Neural cell (in vitro differentiated cells): ENCODE measurements at regions not wholly inside any gene's neighbourhood (a gene's known extent, or its start where the extent isn't known, plus 50 kb on each side); places are given as distances from the start of the nearest gene placed in this dataset.

ENCODE experiments used
- EP300 ChIP-seq: fragments of 450-650 bp; conservative IDR thresholded peaks from 2 replicates; pipeline ENCODE4 v1.6.1; 2014; ENCODE audit warnings: antibody characterized with exemption, mild to moderate bottlenecking, moderate library complexity; ENCODE audit not compliant: poor library complexity, severe bottlenecking
- EZH2 ChIP-seq: fragments of 200-600, 300-800 bp; shearing (Covaris generic), sonication (generic); IDR thresholded peaks from 2 replicates; pipeline ENCODE4 v1.6.1; 2014; ENCODE audit warnings: antibody characterized with exemption, low read length, borderline replicate concordance, mild to moderate bottlenecking; ENCODE audit not compliant: insufficient read depth, poor library complexity, severe bottlenecking
- MXI1 ChIP-seq: fragments of 450-650 bp; conservative IDR thresholded peaks from 2 replicates; pipeline ENCODE4 v1.6.1; 2014; ENCODE audit warnings: antibody characterized with exemption, mild to moderate bottlenecking; ENCODE audit not compliant: poor library complexity, severe bottlenecking
- POLR2AphosphoS5 ChIP-seq: IDR thresholded peaks from 2 replicates; pipeline ENCODE4 v1.6.1; 2012
- RAD21 ChIP-seq: fragments of 450-650 bp; conservative IDR thresholded peaks from 2 replicates; pipeline ENCODE4 v1.6.1; 2014; ENCODE audit warnings: antibody characterized with exemption, mild to moderate bottlenecking, moderate library complexity
- TAF1 ChIP-seq: IDR thresholded peaks from 2 replicates; pipeline ENCODE4 v1.6.1; 2012; ENCODE audit warnings: low read depth
- TF ChIP-seq, protein P1 (sequence below): fragments of 450-650 bp; IDR thresholded peaks from 2 replicates; pipeline ENCODE4 v1.5.1; 2014; ENCODE audit warnings: antibody characterized with exemption, mild to moderate bottlenecking, moderate library complexity; ENCODE audit not compliant: poor library complexity, severe bottlenecking
- TF ChIP-seq, protein P2 (sequence below): IDR thresholded peaks from 2 replicates; pipeline ENCODE4 v1.6.1; 2012; ENCODE audit warnings: borderline replicate concordance

DNA sequence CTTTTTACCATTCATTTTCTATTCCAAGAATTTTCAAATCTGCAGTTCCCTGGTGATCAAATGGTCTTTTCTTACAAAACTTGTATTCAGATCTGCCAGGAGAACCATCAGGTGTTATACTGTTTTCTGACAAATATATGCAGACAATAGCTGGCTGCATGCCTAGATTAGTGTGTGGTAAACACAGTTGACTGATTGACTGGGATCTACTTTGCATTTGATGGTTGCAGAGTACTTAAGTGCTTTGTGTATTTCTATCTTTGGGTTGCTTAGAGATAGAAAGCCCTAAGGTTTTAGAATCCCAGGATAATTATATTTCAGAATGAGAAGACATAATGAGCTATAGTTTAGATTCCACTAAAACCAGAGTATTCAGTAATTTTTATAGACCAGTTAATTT, 102.0 kb upstream of the CHODL start:
- TF ChIP-seq, protein P1, sequence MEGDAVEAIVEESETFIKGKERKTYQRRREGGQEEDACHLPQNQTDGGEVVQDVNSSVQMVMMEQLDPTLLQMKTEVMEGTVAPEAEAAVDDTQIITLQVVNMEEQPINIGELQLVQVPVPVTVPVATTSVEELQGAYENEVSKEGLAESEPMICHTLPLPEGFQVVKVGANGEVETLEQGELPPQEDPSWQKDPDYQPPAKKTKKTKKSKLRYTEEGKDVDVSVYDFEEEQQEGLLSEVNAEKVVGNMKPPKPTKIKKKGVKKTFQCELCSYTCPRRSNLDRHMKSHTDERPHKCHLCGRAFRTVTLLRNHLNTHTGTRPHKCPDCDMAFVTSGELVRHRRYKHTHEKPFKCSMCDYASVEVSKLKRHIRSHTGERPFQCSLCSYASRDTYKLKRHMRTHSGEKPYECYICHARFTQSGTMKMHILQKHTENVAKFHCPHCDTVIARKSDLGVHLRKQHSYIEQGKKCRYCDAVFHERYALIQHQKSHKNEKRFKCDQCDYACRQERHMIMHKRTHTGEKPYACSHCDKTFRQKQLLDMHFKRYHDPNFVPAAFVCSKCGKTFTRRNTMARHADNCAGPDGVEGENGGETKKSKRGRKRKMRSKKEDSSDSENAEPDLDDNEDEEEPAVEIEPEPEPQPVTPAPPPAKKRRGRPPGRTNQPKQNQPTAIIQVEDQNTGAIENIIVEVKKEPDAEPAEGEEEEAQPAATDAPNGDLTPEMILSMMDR, result no peak
- TF ChIP-seq EZH2 (no peak), POLR2AphosphoS5 (peak; percentile 81), MXI1 (no peak), TAF1 (no peak), EP300 (peak; percentile 81), RAD21 (no peak)
- TF ChIP-seq, protein P2, sequence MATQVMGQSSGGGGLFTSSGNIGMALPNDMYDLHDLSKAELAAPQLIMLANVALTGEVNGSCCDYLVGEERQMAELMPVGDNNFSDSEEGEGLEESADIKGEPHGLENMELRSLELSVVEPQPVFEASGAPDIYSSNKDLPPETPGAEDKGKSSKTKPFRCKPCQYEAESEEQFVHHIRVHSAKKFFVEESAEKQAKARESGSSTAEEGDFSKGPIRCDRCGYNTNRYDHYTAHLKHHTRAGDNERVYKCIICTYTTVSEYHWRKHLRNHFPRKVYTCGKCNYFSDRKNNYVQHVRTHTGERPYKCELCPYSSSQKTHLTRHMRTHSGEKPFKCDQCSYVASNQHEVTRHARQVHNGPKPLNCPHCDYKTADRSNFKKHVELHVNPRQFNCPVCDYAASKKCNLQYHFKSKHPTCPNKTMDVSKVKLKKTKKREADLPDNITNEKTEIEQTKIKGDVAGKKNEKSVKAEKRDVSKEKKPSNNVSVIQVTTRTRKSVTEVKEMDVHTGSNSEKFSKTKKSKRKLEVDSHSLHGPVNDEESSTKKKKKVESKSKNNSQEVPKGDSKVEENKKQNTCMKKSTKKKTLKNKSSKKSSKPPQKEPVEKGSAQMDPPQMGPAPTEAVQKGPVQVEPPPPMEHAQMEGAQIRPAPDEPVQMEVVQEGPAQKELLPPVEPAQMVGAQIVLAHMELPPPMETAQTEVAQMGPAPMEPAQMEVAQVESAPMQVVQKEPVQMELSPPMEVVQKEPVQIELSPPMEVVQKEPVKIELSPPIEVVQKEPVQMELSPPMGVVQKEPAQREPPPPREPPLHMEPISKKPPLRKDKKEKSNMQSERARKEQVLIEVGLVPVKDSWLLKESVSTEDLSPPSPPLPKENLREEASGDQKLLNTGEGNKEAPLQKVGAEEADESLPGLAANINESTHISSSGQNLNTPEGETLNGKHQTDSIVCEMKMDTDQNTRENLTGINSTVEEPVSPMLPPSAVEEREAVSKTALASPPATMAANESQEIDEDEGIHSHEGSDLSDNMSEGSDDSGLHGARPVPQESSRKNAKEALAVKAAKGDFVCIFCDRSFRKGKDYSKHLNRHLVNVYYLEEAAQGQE, result no peak
